HepG2 (cell line): ENCODE measurements at regions not wholly inside any gene's neighbourhood (a gene's known extent, or its start where the extent isn't known, plus 50 kb on each side); places are given as distances from the start of the nearest gene placed in this dataset.

Experiments used
- CHD2 ChIP-seq: IDR thresholded peaks from 2 replicates; pipeline ENCODE4 v1.6.1; 2011; ENCODE audit warnings: low read depth, low read length, improper control_type of control experiment
- CTCF ChIP-seq: sonication (generic); formaldehyde crosslinking; IDR thresholded peaks from 2 replicates; pipeline ENCODE4 v1.5.0; 2020; ENCODE audit warnings: mild to moderate bottlenecking, missing genetic modification reagents, moderate library complexity
- FOXM1 ChIP-seq: sonication (generic); formaldehyde crosslinking; IDR thresholded peaks from 2 replicates; pipeline ENCODE4 v1.5.0; 2020; ENCODE audit warnings: missing genetic modification reagents
- HNF4G ChIP-seq, 2 experiments: sonication (generic) in 1 of 2; formaldehyde crosslinking in 1 of 2; IDR thresholded peaks; 2 replicates each; pipeline versions ENCODE4 v1.4.0 to v1.6.1; 2011 to 2020; ENCODE audit warnings: borderline replicate concordance in 2 of 2, low read depth in 2 of 2, mild to moderate bottlenecking in 2 of 2, low read length in 1 of 2, missing genetic modification reagents in 1 of 2, moderate library complexity in 1 of 2
- RAD51 ChIP-seq: fragments of 450-650 bp; IDR thresholded peaks from 2 replicates; pipeline ENCODE4 v1.6.1; 2016; ENCODE audit warnings: borderline replicate concordance
- RFX3 ChIP-seq: IDR thresholded peaks from 2 replicates; pipeline ENCODE4 v1.6.1; 2016; ENCODE audit warnings: missing biosample characterization, missing genetic modification reagents
- SIN3A ChIP-seq: IDR thresholded peaks from 2 replicates; pipeline ENCODE4 v1.6.1; 2011; ENCODE audit warnings: low read depth, mild to moderate bottlenecking, control low read depth, low read length, borderline replicate concordance
- TBP ChIP-seq: sonication (generic); formaldehyde crosslinking; IDR thresholded peaks from 2 replicates; pipeline ENCODE4 v1.5.0; 2020; ENCODE audit warnings: missing genetic modification reagents
- ZBTB7A ChIP-seq: sonication (generic); formaldehyde crosslinking; IDR thresholded peaks from 2 replicates; pipeline ENCODE4 v1.8.0; 2022; ENCODE audit warnings: mild to moderate bottlenecking, missing genetic modification reagents
- TF ChIP-seq, protein P1 (sequence below): sonication (generic); formaldehyde crosslinking; IDR thresholded peaks from 2 replicates; pipeline ENCODE4 v1.9.0; 2021; ENCODE audit warnings: missing genetic modification reagents, borderline replicate concordance
- TF ChIP-seq, protein P2 (sequence below): sonication (generic); formaldehyde crosslinking; IDR thresholded peaks from 2 replicates; pipeline ENCODE4 v1.4.0; 2020; ENCODE audit warnings: mild to moderate bottlenecking, missing genetic modification reagents
- TF ChIP-seq, protein P3 (sequence below): sonication (generic); formaldehyde crosslinking; conservative IDR thresholded peaks from 2 replicates; pipeline ENCODE4 v1.4.0; 2020; ENCODE audit warnings: missing genetic modification reagents
- TF ChIP-seq, protein P4 (sequence below): sonication (generic); formaldehyde crosslinking; IDR thresholded peaks from 2 replicates; pipeline ENCODE4 v1.4.0; 2020; ENCODE audit warnings: mild to moderate bottlenecking, missing genetic modification reagents

DNA sequence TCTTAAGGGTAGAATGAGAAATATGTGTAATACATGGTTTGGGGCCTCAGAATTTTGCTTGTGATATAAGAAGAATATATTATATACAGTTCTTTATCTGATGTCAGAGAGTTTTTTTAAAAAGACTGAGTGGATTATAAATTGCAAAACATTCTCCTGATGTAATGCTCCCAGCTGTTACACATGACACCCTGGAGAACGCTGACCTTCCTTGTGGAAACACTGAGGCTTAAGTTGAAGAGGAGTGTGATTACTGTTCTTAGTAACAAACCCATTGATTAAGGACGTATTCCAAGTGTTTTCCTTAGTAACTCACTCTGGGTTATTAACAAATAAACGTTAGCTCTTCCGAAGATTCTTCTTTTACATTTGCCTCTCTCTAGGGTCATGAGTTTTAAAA is 1069.3 kb upstream of the CNTNAP5 start:
- no peak for TF ChIP-seq RAD51
- TF ChIP-seq, protein P1, sequence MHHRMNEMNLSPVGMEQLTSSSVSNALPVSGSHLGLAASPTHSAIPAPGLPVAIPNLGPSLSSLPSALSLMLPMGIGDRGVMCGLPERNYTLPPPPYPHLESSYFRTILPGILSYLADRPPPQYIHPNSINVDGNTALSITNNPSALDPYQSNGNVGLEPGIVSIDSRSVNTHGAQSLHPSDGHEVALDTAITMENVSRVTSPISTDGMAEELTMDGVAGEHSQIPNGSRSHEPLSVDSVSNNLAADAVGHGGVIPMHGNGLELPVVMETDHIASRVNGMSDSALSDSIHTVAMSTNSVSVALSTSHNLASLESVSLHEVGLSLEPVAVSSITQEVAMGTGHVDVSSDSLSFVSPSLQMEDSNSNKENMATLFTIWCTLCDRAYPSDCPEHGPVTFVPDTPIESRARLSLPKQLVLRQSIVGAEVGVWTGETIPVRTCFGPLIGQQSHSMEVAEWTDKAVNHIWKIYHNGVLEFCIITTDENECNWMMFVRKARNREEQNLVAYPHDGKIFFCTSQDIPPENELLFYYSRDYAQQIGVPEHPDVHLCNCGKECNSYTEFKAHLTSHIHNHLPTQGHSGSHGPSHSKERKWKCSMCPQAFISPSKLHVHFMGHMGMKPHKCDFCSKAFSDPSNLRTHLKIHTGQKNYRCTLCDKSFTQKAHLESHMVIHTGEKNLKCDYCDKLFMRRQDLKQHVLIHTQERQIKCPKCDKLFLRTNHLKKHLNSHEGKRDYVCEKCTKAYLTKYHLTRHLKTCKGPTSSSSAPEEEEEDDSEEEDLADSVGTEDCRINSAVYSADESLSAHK (CRISPR knock-in tag): no peak
- no peak for TF ChIP-seq HNF4G (IDR thresholded peaks at IDR 0.05; ENCODE audit: borderline replicate concordance, low read depth, low read length)
- TF ChIP-seq HNF4G (CRISPR knock-in tag; IDR thresholded peaks at IDR 0.05; ENCODE audit: borderline replicate concordance, low read depth): no peak
- TF ChIP-seq CTCF (CRISPR knock-in tag): no peak
- TF ChIP-seq, protein P2, sequence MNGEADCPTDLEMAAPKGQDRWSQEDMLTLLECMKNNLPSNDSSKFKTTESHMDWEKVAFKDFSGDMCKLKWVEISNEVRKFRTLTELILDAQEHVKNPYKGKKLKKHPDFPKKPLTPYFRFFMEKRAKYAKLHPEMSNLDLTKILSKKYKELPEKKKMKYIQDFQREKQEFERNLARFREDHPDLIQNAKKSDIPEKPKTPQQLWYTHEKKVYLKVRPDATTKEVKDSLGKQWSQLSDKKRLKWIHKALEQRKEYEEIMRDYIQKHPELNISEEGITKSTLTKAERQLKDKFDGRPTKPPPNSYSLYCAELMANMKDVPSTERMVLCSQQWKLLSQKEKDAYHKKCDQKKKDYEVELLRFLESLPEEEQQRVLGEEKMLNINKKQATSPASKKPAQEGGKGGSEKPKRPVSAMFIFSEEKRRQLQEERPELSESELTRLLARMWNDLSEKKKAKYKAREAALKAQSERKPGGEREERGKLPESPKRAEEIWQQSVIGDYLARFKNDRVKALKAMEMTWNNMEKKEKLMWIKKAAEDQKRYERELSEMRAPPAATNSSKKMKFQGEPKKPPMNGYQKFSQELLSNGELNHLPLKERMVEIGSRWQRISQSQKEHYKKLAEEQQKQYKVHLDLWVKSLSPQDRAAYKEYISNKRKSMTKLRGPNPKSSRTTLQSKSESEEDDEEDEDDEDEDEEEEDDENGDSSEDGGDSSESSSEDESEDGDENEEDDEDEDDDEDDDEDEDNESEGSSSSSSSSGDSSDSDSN: no peak
- TF ChIP-seq CHD2: no peak
- TF ChIP-seq, protein P3, sequence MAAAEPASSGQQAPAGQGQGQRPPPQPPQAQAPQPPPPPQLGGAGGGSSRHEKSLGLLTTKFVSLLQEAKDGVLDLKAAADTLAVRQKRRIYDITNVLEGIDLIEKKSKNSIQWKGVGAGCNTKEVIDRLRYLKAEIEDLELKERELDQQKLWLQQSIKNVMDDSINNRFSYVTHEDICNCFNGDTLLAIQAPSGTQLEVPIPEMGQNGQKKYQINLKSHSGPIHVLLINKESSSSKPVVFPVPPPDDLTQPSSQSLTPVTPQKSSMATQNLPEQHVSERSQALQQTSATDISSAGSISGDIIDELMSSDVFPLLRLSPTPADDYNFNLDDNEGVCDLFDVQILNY (CRISPR knock-in tag): no peak
- TF ChIP-seq SIN3A: no peak
- no peak for TF ChIP-seq RFX3
- no peak for TF ChIP-seq ZBTB7A (CRISPR knock-in tag)
- no peak for TF ChIP-seq TBP (CRISPR knock-in tag)
- TF ChIP-seq, protein P4, sequence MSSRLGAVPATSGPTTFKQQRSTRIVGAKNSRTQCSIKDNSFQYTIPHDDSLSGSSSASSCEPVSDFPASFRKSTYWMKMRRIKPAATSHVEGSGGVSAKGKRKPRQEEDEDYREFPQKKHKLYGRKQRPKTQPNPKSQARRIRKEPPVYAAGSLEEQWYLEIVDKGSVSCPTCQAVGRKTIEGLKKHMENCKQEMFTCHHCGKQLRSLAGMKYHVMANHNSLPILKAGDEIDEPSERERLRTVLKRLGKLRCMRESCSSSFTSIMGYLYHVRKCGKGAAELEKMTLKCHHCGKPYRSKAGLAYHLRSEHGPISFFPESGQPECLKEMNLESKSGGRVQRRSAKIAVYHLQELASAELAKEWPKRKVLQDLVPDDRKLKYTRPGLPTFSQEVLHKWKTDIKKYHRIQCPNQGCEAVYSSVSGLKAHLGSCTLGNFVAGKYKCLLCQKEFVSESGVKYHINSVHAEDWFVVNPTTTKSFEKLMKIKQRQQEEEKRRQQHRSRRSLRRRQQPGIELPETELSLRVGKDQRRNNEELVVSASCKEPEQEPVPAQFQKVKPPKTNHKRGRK: no peak
- no peak for TF ChIP-seq FOXM1 (CRISPR knock-in tag)
